ENCODE measurements at regions not wholly inside any gene's neighbourhood (a gene's known extent, or its start where the extent isn't known, plus 50 kb on each side); places are given as distances from the start of the nearest gene placed in this dataset.

GRCh38 chr5:8598356-8598755 is 729.4 kb downstream of the MTRR start:
- DNase-seq (ENCODE audit: low read depth in 2 of 2): peak in 1 of 2 donors; percentile 3
- no peak for TF ChIP-seq CTCF (IDR thresholded peaks at IDR 0.05; ENCODE audit: low read depth, low read length)
- H3K4me3 ChIP-seq (replicated peaks in 1 of 2; ENCODE audit: low read depth in 2 of 2, low read length in 2 of 2): no peak overlapping the region

GRCh38 chr5:8598996-8599395 is 730.0 kb downstream of the MTRR start:
- DNase-seq (ENCODE audit: low read depth in 2 of 2): no peak
- no peak for TF ChIP-seq CTCF (IDR thresholded peaks at IDR 0.05; ENCODE audit: low read depth, low read length)

GRCh38 chr5:8600843-8601242 is 731.9 kb downstream of the MTRR start:
- no peak for TF ChIP-seq CTCF (IDR thresholded peaks at IDR 0.05; ENCODE audit: low read depth, low read length)
- peak in 1 of 2 donors; percentile 4 for DNase-seq (ENCODE audit: low read depth in 2 of 2)
- no peak overlapping the region for H3K4me3 ChIP-seq (replicated peaks in 1 of 2; ENCODE audit: low read depth in 2 of 2, low read length in 2 of 2)

More at GRCh38 chr5:8598996-8599395, 730.0 kb downstream of the MTRR start:
- no peak overlapping the region for H3K4me3 ChIP-seq (replicated peaks in 1 of 2; ENCODE audit: low read depth in 2 of 2, low read length in 2 of 2)

- no peak overlapping the region for H3K4me3 ChIP-seq (replicated peaks in 1 of 2; ENCODE audit: low read depth in 2 of 2, low read length in 2 of 2)
- peak in 1 of 2 donors; percentile 3 for DNase-seq (ENCODE audit: low read depth in 2 of 2)
- no peak for TF ChIP-seq CTCF (IDR thresholded peaks at IDR 0.05; ENCODE audit: low read depth, low read length)
Measured at GRCh38 chr5:8601831-8602354, 732.9 kb downstream of the MTRR start.

- no peak for TF ChIP-seq CTCF (IDR thresholded peaks at IDR 0.05; ENCODE audit: low read depth, low read length)
- DNase-seq (ENCODE audit: low read depth in 2 of 2): no peak
- H3K4me3 ChIP-seq (replicated peaks in 1 of 2; ENCODE audit: low read depth in 2 of 2, low read length in 2 of 2): no peak overlapping the region
Measured at GRCh38 chr5:8606231-8606630, 737.3 kb downstream of the MTRR start.

- no peak for DNase-seq (ENCODE audit: low read depth in 2 of 2)
Measured at GRCh38 chr5:8611067-8611466, 742.1 kb downstream of the MTRR start.

More at GRCh38 chr5:8611067-8611466, 742.1 kb downstream of the MTRR start:
- no peak overlapping the region for H3K4me3 ChIP-seq (replicated peaks in 1 of 2; ENCODE audit: low read depth in 2 of 2, low read length in 2 of 2)
- TF ChIP-seq CTCF (IDR thresholded peaks at IDR 0.05; ENCODE audit: low read depth, low read length): no peak

All from cardiac fibroblast (primary cell).